Liver (tissue), 3 donors: ENCODE measurements at regions not wholly inside any gene's neighbourhood (a gene's known extent, or its start where the extent isn't known, plus 50 kb on each side); places are given as distances from the start of the nearest gene placed in this dataset.

Source experiments
- ATF3 ChIP-seq: IDR thresholded peaks from 2 replicates; pipeline ENCODE4 v1.6.1; 2016; ENCODE audit warnings: antibody characterized with exemption
- CTCF ChIP-seq: fragments of 150-350 bp; IDR thresholded peaks from 2 replicates; pipeline ENCODE4 v1.5.1; 2017; ENCODE audit warnings: improper control_type of control experiment, low read depth, low read length; ENCODE audit not compliant: missing input control
- EGR1 ChIP-seq, 2 donors: IDR thresholded peaks; 2 replicates each; pipeline ENCODE4 v1.6.1; 2016 to 2018; ENCODE audit warnings: antibody characterized with exemption in 2 of 2, low read depth in 2 of 2
- FOXA1 ChIP-seq: IDR thresholded peaks from 2 replicates; pipeline ENCODE4 v1.6.1; 2016; ENCODE audit warnings: antibody characterized with exemption
- FOXA2 ChIP-seq: IDR thresholded peaks from 2 replicates; pipeline ENCODE4 v1.6.1; 2016; ENCODE audit warnings: antibody characterized with exemption
- MAX ChIP-seq: IDR thresholded peaks from 2 replicates; pipeline ENCODE4 v1.6.1; 2016; ENCODE audit warnings: antibody characterized with exemption
- RAD21 ChIP-seq, 2 donors: IDR thresholded peaks; 2 replicates each; pipeline ENCODE4 v1.6.1; 2016; ENCODE audit warnings: antibody characterized with exemption in 2 of 2, mild to moderate bottlenecking in 2 of 2
- REST ChIP-seq: IDR thresholded peaks from 2 replicates; pipeline ENCODE4 v1.6.1; 2016; ENCODE audit warnings: antibody characterized with exemption, mild to moderate bottlenecking
- RXRA ChIP-seq, 2 donors: IDR thresholded peaks; 2 replicates each; pipeline ENCODE4 v1.6.1; 2017 to 2018; ENCODE audit warnings: antibody characterized with exemption in 2 of 2, mild to moderate bottlenecking in 1 of 2
- SP1 ChIP-seq: IDR thresholded peaks from 2 replicates; pipeline ENCODE4 v1.6.1; 2018; ENCODE audit warnings: antibody characterized with exemption, mild to moderate bottlenecking
- TAF1 ChIP-seq: conservative IDR thresholded peaks from 2 replicates; pipeline ENCODE4 v1.6.1; 2016; ENCODE audit warnings: antibody characterized with exemption, mild to moderate bottlenecking
- YY1 ChIP-seq: IDR thresholded peaks from 2 replicates; pipeline ENCODE4 v1.6.1; 2016; ENCODE audit warnings: antibody characterized with exemption, mild to moderate bottlenecking
- ZBTB33 ChIP-seq: IDR thresholded peaks from 2 replicates; pipeline ENCODE4 v1.6.1; 2016; ENCODE audit warnings: antibody characterized with exemption
- donor health status: healthy.
- donor health status: healthy.

GRCh38 chr14:66152747-66153146 lies 333.4 kb upstream of the CCDC196 start:
- TF ChIP-seq TAF1, result no peak
- no peak for TF ChIP-seq CTCF
- no peak for TF ChIP-seq RAD21 (IDR thresholded peaks at IDR 0.05)
- no peak for TF ChIP-seq MAX
- no peak for TF ChIP-seq REST
- no peak for TF ChIP-seq FOXA2
- no peak for TF ChIP-seq RXRA (IDR thresholded peaks at IDR 0.05)
- TF ChIP-seq YY1, result no peak
- TF ChIP-seq SP1, result no peak
- no peak for TF ChIP-seq ZBTB33
- TF ChIP-seq ATF3, result no peak
- TF ChIP-seq EGR1 (IDR thresholded peaks at IDR 0.05; ENCODE audit: low read depth in 2 of 2), result no peak
- TF ChIP-seq FOXA1, result no peak
